Immature natural killer cell (primary cell): ENCODE measurements at regions not wholly inside any gene's neighbourhood (a gene's known extent, or its start where the extent isn't known, plus 50 kb on each side); places are given as distances from the start of the nearest gene placed in this dataset.

ENCODE experiments used
- DNase-seq, 3 donors: peaks; one replicate each; pipeline ENCODE4 v3.0.0; 2022; ENCODE audit warnings: mixed read lengths in 1 of 3
- H3K27ac Mint-ChIP-seq, 6 donors: one replicate each; pipeline ENCODE4 v1.8.0; 2020; ENCODE audit warnings: mixed read lengths in 6 of 6, mild to moderate bottlenecking in 5 of 6, inconsistent platforms in 4 of 6, moderate library complexity in 3 of 6
- H3K27me3 Mint-ChIP-seq, 3 donors: one replicate each; pipeline ENCODE4 v1.8.0; 2020 to 2021; ENCODE audit warnings: low read depth in 3 of 3, mild to moderate bottlenecking in 3 of 3, mixed read lengths in 3 of 3, moderate library complexity in 3 of 3, inconsistent platforms in 1 of 3
- H3K36me3 Mint-ChIP-seq, 3 donors: one replicate each; pipeline ENCODE4 v1.8.0; 2020; ENCODE audit warnings: mixed read lengths in 3 of 3, inconsistent platforms in 2 of 3, mild to moderate bottlenecking in 2 of 3
- H3K4me1 Mint-ChIP-seq, 2 donors: one replicate each; pipeline ENCODE4 v1.8.0; 2020; ENCODE audit warnings: inconsistent platforms in 2 of 2, mild to moderate bottlenecking in 2 of 2, mixed read lengths in 2 of 2, moderate library complexity in 1 of 2
- H3K4me3 Mint-ChIP-seq, 5 donors: one replicate each; pipeline ENCODE4 v1.8.0; 2020; ENCODE audit warnings: mild to moderate bottlenecking in 5 of 5, mixed read lengths in 5 of 5, inconsistent platforms in 3 of 5, moderate library complexity in 3 of 5
- H3K9me3 Mint-ChIP-seq, 6 donors: one replicate each; pipeline ENCODE4 v1.8.0; 2020; ENCODE audit warnings: mild to moderate bottlenecking in 6 of 6, mixed read lengths in 6 of 6, inconsistent platforms in 4 of 6, moderate library complexity in 3 of 6

GRCh38 chr9:101791938-101792337, 53.5 kb upstream of the GRIN3A start:
- Mint-ChIP-seq H3K9me3 (peaks cover 0 to 5% (median 2%) of the 10 kb centered on the region in 6 donors), H3K4me3 (no peak overlapping the region), H3K27ac (no peak overlapping the region), H3K36me3 (no peaks in the 10 kb centered on the region), H3K27me3 (no peaks in the 10 kb centered on the region), H3K4me1 (no peaks in the 10 kb centered on the region)
- no peak for DNase-seq

- H3K4me1 Mint-ChIP-seq, result no peaks in the 10 kb centered on the region
- H3K9me3 Mint-ChIP-seq, result peaks cover 0 to 5% (median 2%) of the 10 kb centered on the region in 6 donors
- no peak for DNase-seq
- no peak overlapping the region for H3K4me3 Mint-ChIP-seq
- H3K27me3 Mint-ChIP-seq, result no peaks in the 10 kb centered on the region
- H3K27ac Mint-ChIP-seq, result no peak overlapping the region
- H3K36me3 Mint-ChIP-seq, result no peaks in the 10 kb centered on the region
Measured at GRCh38 chr9:101791533-101791932, 53.1 kb upstream of the GRIN3A start.
